Esophagus muscularis mucosa (tissue), 4 donors: ENCODE measurements at regions not wholly inside any gene's neighbourhood (a gene's known extent, or its start where the extent isn't known, plus 50 kb on each side); places are given as distances from the start of the nearest gene placed in this dataset.

ENCODE experiments used
- CTCF ChIP-seq, 3 experiments: fragments of 200-600 bp in 2 of 3; fragments of 450-650 bp in 1 of 3; sonication (generic) in 2 of 3; IDR thresholded peaks; one replicate each; pipeline ENCODE4 v1.5.1; 2017 to 2019; ENCODE audit warnings: antibody characterized with exemption in 3 of 3, mild to moderate bottlenecking in 2 of 3, moderate library complexity in 1 of 3
- EP300 ChIP-seq: sonication (generic); formaldehyde crosslinking; IDR thresholded peaks from one replicate; pipeline ENCODE4 v1.6.1; 2017; ENCODE audit warnings: antibody characterized with exemption
- POLR2A ChIP-seq: fragments of 450-650 bp; IDR thresholded peaks from one replicate; pipeline ENCODE4 v1.6.1; 2017; ENCODE audit warnings: antibody characterized with exemption, moderate library complexity, mild to moderate bottlenecking, low read depth
- POLR2AphosphoS5 ChIP-seq, 2 donors: sonication (generic); formaldehyde crosslinking; IDR thresholded peaks; one replicate each; pipeline ENCODE4 v1.6.1; 2017; ENCODE audit warnings: antibody characterized with exemption in 2 of 2

GRCh38 chr6:2360716-2361115, 115.3 kb upstream of the GMDS start:
- no peak for TF ChIP-seq CTCF (IDR thresholded peaks at IDR 0.05)
- no peak for TF ChIP-seq POLR2A
- no peak for TF ChIP-seq POLR2AphosphoS5 (IDR thresholded peaks at IDR 0.05)
- no peak for TF ChIP-seq EP300
